ENCODE measurements at regions not wholly inside any gene's neighbourhood (a gene's known extent, or its start where the extent isn't known, plus 50 kb on each side); places are given as distances from the start of the nearest gene placed in this dataset.

- Histone ChIP-seq H3K9me3 (ENCODE audit: low read depth, low read length) (no peaks in the 10 kb centered on the region), H3K27me3 (ENCODE audit: insufficient read depth, low read length) (no peaks in the 10 kb centered on the region), H3K4me3 (ENCODE audit: low read length) (no peak overlapping the region), H3K4me1 (ENCODE audit: insufficient read depth, low read length) (no peaks in the 10 kb centered on the region)
Observed at GRCh38 chr6:71444222-71444621, 155.6 kb downstream of the OGFRL1 start.

DNA sequence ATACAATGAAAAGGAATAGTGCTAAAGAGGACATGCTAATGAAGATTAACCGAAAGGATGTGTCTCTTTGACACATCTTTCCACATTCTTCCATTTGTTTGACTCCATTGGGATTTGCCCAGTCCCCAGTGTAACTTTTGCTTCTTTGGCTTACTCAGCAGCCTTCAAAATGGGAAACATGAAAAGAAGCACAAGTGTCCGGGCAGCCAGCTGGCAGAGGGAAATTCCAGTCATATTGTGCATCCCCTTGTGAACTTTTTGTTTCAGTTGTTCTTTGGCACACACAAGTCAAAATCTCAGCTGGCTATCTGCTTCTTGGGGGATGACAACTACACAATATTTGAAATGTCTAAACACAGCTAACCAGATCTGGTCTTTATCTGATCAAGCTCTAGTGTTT is 157.4 kb downstream of the OGFRL1 start:
- no peak overlapping the region for H3K4me3 ChIP-seq (ENCODE audit: low read length)
- no peaks in the 10 kb centered on the region for H3K4me1 ChIP-seq (ENCODE audit: insufficient read depth, low read length)
- H3K27me3 ChIP-seq (ENCODE audit: insufficient read depth, low read length): no peaks in the 10 kb centered on the region
- no peaks in the 10 kb centered on the region for H3K9me3 ChIP-seq (ENCODE audit: low read depth, low read length)

DNA sequence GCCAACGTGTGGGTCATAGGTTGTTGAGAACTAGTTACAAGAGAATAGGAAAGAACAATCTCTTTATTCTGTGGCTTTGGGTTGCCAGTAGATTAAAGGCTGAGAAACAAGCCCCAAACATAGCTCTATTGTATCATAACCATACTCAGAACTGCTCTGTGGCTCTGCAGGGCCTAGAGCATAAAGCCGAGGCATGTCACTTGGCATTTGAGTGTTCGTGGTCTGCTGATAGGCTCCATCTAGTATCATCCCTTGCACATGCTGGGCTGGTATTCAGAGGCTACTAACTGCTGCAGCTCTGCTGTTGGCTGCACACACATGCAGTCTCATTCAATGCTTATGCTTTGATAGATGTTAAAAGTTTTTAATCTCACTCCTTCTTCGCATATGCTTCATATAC is 157.9 kb downstream of the OGFRL1 start:
- H3K9me3 ChIP-seq (ENCODE audit: low read depth, low read length): no peaks in the 10 kb centered on the region
- H3K4me1 ChIP-seq (ENCODE audit: insufficient read depth, low read length): no peaks in the 10 kb centered on the region
- no peak overlapping the region for H3K4me3 ChIP-seq (ENCODE audit: low read length)
- no peaks in the 10 kb centered on the region for H3K27me3 ChIP-seq (ENCODE audit: insufficient read depth, low read length)

DNA sequence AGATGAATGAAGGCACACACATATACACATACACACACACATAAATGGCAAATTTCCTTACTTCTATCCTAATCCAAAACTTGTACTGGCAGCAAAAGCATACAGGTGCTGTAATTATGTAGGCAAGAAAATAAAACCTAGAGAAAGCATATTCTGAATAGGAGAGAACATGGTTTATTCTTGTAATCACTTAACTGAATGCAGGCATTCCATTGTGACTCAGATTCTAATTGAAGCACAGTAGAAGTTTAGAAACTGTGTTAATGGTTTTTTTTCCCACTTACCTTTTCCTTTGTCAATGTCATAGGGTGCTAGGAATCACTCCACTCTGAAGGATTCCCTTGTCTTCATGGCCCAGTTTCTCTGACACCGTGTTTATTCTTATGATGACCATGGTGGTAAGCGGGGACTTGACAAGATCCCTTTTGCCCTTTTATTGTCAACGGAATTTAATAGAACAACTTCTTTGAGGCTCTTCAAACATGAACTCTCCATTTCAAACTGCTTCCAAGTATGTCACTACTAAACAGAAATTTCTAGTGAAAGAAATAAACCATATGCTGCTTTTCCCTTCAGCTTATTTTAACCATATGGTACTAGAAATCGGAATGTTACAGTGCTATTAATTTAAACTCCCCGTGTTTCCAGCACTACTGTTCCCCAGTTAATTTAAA is 164.2 kb downstream of the OGFRL1 start:
- no peaks in the 10 kb centered on the region for H3K4me1 ChIP-seq (ENCODE audit: insufficient read depth, low read length)
- no peaks in the 10 kb centered on the region for H3K9me3 ChIP-seq (ENCODE audit: low read depth, low read length)
- H3K4me3 ChIP-seq (ENCODE audit: low read length): no peak overlapping the region
- H3K27me3 ChIP-seq (ENCODE audit: insufficient read depth, low read length): no peaks in the 10 kb centered on the region

GRCh38 chr6:71453371-71453706 is 164.7 kb downstream of the OGFRL1 start:
- Histone ChIP-seq H3K4me3 (ENCODE audit: low read length) (no peak overlapping the region), H3K27me3 (ENCODE audit: insufficient read depth, low read length) (no peaks in the 10 kb centered on the region), H3K9me3 (ENCODE audit: low read depth, low read length) (no peaks in the 10 kb centered on the region), H3K4me1 (ENCODE audit: insufficient read depth, low read length) (no peaks in the 10 kb centered on the region)

GRCh38 chr6:71454056-71454455 is 165.4 kb downstream of the OGFRL1 start:
- Histone ChIP-seq H3K4me3 (ENCODE audit: low read length) (no peak overlapping the region), H3K4me1 (ENCODE audit: insufficient read depth, low read length) (no peaks in the 10 kb centered on the region), H3K9me3 (ENCODE audit: low read depth, low read length) (no peaks in the 10 kb centered on the region), H3K27me3 (ENCODE audit: insufficient read depth, low read length) (no peaks in the 10 kb centered on the region)

- Histone ChIP-seq H3K27me3 (ENCODE audit: insufficient read depth, low read length) (no peaks in the 10 kb centered on the region), H3K4me3 (ENCODE audit: low read length) (no peak overlapping the region), H3K4me1 (ENCODE audit: insufficient read depth, low read length) (no peaks in the 10 kb centered on the region), H3K9me3 (ENCODE audit: low read depth, low read length) (no peaks in the 10 kb centered on the region)
Observed at GRCh38 chr6:71457929-71458328, 169.3 kb downstream of the OGFRL1 start.

- Histone ChIP-seq H3K4me1 (ENCODE audit: insufficient read depth, low read length) (no peaks in the 10 kb centered on the region), H3K27me3 (ENCODE audit: insufficient read depth, low read length) (no peaks in the 10 kb centered on the region), H3K9me3 (ENCODE audit: low read depth, low read length) (no peaks in the 10 kb centered on the region), H3K4me3 (ENCODE audit: low read length) (no peak overlapping the region)
Observed at GRCh38 chr6:71459162-71459561, 170.6 kb downstream of the OGFRL1 start.

DNA sequence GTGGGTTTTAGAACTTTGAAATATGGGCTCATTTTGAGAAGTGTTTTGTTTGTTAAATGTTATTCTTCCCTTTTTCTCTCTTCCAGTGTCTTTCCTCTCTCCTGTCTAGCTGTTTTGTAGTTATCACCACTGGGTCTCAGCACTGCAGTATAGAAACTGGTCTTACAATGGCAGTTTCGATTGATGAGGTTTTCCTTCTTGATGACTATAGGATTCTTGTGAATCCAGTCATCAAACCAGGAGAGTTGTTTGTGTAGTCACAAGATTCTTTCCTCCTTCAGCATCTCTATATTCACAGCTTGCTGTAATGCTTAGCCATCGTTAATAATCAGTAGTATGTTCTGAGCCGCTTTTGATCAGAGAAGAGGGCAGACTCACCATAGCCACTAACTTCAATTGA is 172.3 kb downstream of the OGFRL1 start:
- Histone ChIP-seq H3K4me3 (ENCODE audit: low read length) (no peak overlapping the region), H3K4me1 (ENCODE audit: insufficient read depth, low read length) (no peaks in the 10 kb centered on the region), H3K9me3 (ENCODE audit: low read depth, low read length) (no peaks in the 10 kb centered on the region), H3K27me3 (ENCODE audit: insufficient read depth, low read length) (no peaks in the 10 kb centered on the region)

- Histone ChIP-seq H3K9me3 (ENCODE audit: low read depth, low read length) (no peaks in the 10 kb centered on the region), H3K4me1 (ENCODE audit: insufficient read depth, low read length) (no peaks in the 10 kb centered on the region), H3K4me3 (ENCODE audit: low read length) (no peak overlapping the region), H3K27me3 (ENCODE audit: insufficient read depth, low read length) (no peaks in the 10 kb centered on the region)
Observed at GRCh38 chr6:71463061-71463460, 174.4 kb downstream of the OGFRL1 start.

DNA sequence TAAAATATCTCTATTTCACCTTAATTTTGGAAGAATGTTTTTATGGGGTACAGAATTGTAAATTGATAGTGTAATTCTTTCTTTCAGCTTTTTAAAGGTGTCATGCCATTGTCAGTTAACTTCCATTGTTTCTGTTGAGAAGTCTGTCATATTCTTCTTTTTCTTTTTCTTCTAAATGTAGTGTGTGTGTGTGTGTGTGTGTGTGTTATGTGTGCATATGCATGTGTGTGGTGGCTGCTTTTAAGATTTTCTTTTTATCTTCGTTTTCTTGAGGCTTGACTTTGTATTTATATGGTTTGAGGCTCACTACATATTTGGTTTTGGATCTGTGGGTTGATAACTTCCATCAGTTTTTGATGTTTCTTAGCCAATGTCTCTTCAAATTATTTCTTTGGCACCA is 176.5 kb downstream of the OGFRL1 start:
- no peaks in the 10 kb centered on the region for H3K9me3 ChIP-seq (ENCODE audit: low read depth, low read length)
- no peaks in the 10 kb centered on the region for H3K27me3 ChIP-seq (ENCODE audit: insufficient read depth, low read length)
- no peaks in the 10 kb centered on the region for H3K4me1 ChIP-seq (ENCODE audit: insufficient read depth, low read length)
- H3K4me3 ChIP-seq (ENCODE audit: low read length): no peak overlapping the region

DNA sequence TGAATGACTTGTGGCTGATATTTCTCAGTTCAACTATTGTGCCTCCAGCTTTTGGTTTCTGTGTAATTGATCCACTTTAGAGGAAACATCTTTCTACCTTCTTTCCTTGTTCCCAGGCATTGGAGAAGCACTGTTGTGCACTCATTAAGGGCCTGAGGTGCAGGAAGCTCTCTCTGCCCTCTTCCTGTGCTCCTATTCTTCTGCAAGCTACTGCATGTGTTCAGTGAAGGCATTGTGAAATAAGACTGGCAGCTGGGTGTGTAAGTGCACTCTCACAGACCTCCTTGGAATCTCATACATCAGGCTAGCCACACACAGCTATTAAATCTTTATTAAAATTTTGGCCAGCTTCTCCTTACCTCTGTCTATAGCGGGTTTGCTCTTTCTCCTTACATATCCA is 177.8 kb downstream of the OGFRL1 start:
- Histone ChIP-seq H3K9me3 (ENCODE audit: low read depth, low read length) (no peaks in the 10 kb centered on the region), H3K27me3 (ENCODE audit: insufficient read depth, low read length) (no peaks in the 10 kb centered on the region), H3K4me1 (ENCODE audit: insufficient read depth, low read length) (no peaks in the 10 kb centered on the region), H3K4me3 (ENCODE audit: low read length) (no peak overlapping the region)

- Histone ChIP-seq H3K27me3 (ENCODE audit: insufficient read depth, low read length) (no peaks in the 10 kb centered on the region), H3K4me3 (ENCODE audit: low read length) (no peak overlapping the region), H3K9me3 (ENCODE audit: low read depth, low read length) (no peaks in the 10 kb centered on the region), H3K4me1 (ENCODE audit: insufficient read depth, low read length) (no peaks in the 10 kb centered on the region)
Observed at GRCh38 chr6:71468038-71468437, 179.4 kb downstream of the OGFRL1 start.

- Histone ChIP-seq H3K4me1 (ENCODE audit: insufficient read depth, low read length) (no peaks in the 10 kb centered on the region), H3K4me3 (ENCODE audit: low read length) (no peak overlapping the region), H3K27me3 (ENCODE audit: insufficient read depth, low read length) (no peaks in the 10 kb centered on the region), H3K9me3 (ENCODE audit: low read depth, low read length) (no peaks in the 10 kb centered on the region)
Observed at GRCh38 chr6:71468841-71469700, 180.5 kb downstream of the OGFRL1 start.

GRCh38 chr6:71471718-71472117 is 183.1 kb downstream of the OGFRL1 start:
- Histone ChIP-seq H3K27me3 (ENCODE audit: insufficient read depth, low read length) (no peaks in the 10 kb centered on the region), H3K9me3 (ENCODE audit: low read depth, low read length) (no peaks in the 10 kb centered on the region), H3K4me3 (ENCODE audit: low read length) (no peak overlapping the region), H3K4me1 (ENCODE audit: insufficient read depth, low read length) (no peaks in the 10 kb centered on the region)

DNA sequence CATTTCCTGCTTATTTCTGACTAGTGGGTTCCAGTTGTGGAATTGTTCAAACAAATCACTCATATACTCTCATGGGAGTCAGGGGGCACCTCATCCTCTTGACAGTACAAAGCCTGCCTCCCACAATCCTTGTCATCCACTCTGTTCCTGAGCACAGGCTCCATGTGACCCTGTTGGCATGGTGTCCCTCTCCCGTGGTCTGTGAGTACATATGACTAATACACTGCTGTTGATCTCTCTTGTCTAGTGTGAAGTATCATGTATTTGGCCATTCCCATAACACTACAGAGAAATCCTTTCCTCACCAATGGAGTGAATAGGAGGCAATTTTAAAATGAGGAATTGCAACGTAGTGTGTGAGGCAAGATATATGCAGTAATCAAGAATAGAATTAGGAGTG is 185.3 kb downstream of the OGFRL1 start:
- Histone ChIP-seq H3K27me3 (ENCODE audit: insufficient read depth, low read length) (no peaks in the 10 kb centered on the region), H3K4me1 (ENCODE audit: insufficient read depth, low read length) (no peaks in the 10 kb centered on the region), H3K4me3 (ENCODE audit: low read length) (no peak overlapping the region), H3K9me3 (ENCODE audit: low read depth, low read length) (no peaks in the 10 kb centered on the region)
